SK-N-SH (cell line): ENCODE measurements at regions not wholly inside any gene's neighbourhood (a gene's known extent, or its start where the extent isn't known, plus 50 kb on each side); places are given as distances from the start of the nearest gene placed in this dataset.

Experiments used
- CTCF ChIA-PET: fragments of 300-600, 350-600 bp; formaldehyde crosslinking; extraction: SDS; loops from one replicate; lab custom pipeline; 2021; lab: Yijun Ruan, JAX
- POLR2A ChIA-PET: fragments of 350-600 bp; sonication (Branson Sonifier 250); formaldehyde crosslinking; extraction: SDS; loops from one replicate; lab custom pipeline; 2020; ENCODE audit warnings: antibody characterized with exemption, inconsistent platforms; lab: Yijun Ruan, JAX
- DNase-seq: peaks from one replicate; pipeline ENCODE4 v3.0.0; 2012
- H2AFZ ChIP-seq: fragments of 200-600 bp; sonication (generic); 2 replicates; pipeline ENCODE4 v1.8.1; 2016; ENCODE audit warnings: antibody characterized with exemption, mild to moderate bottlenecking, low read depth
- H3F3A ChIP-seq: fragments of 200-600 bp; sonication (generic); replicated peaks from 2 replicates; pipeline ENCODE3; 2016; ENCODE audit warnings: antibody characterized with exemption, mild to moderate bottlenecking; ENCODE audit not compliant: insufficient read depth
- H3K27ac ChIP-seq, 2 experiments: fragments of 200-500 bp in 1 of 2; fragments of 200-600 bp in 1 of 2; sonication (Bioruptor generic) in 1 of 2; sonication (generic), shearing (Covaris generic) in 1 of 2; 2 replicates each; pipeline versions ENCODE4 v1.5.1 to v1.6.1; 2014 to 2016; ENCODE audit warnings: low read depth in 2 of 2, inconsistent platforms in 1 of 2, low read length in 1 of 2, mild to moderate bottlenecking in 1 of 2, mixed read lengths in 1 of 2
- H3K27me3 ChIP-seq: fragments of 200-600 bp; sonication (generic), shearing (Covaris generic); 2 replicates; pipeline ENCODE4 v1.6.1; 2016; ENCODE audit warnings: mixed run types; ENCODE audit not compliant: insufficient read depth
- H3K36me3 ChIP-seq, 2 experiments: fragments of 200-500 bp in 1 of 2; fragments of 200-600 bp in 1 of 2; sonication (Bioruptor generic) in 1 of 2; sonication (generic) in 1 of 2; replicated peaks in 1 of 2; 2 replicates each; pipeline versions ENCODE3 to v1.5.1; 2014 to 2016; ENCODE audit warnings: low read length in 1 of 2, mild to moderate bottlenecking in 1 of 2; ENCODE audit not compliant: insufficient read depth in 2 of 2, control insufficient read depth in 1 of 2
- H3K4me1 ChIP-seq, 2 experiments: fragments of 200-500 bp in 1 of 2; fragments of 200-600 bp in 1 of 2; sonication (Bioruptor generic) in 1 of 2; sonication (generic), shearing (Covaris generic) in 1 of 2; 2 replicates each; pipeline versions ENCODE4 v1.5.1 to v1.6.1; 2014 to 2016; ENCODE audit warnings: low read depth in 1 of 2, low read length in 1 of 2, mixed run types in 1 of 2; ENCODE audit not compliant: insufficient read depth in 2 of 2, control insufficient read depth in 1 of 2
- H3K4me2 ChIP-seq: fragments of 200-600 bp; sonication (generic), shearing (Covaris generic); 2 replicates; pipeline ENCODE4 v1.6.1; 2017; ENCODE audit warnings: mixed run types
- H3K4me3 ChIP-seq, 2 experiments: fragments of 200-500 bp in 1 of 2; fragments of 200-600 bp in 1 of 2; sonication (Bioruptor generic) in 1 of 2; sonication (generic), shearing (Covaris generic) in 1 of 2; 2 replicates each; pipeline versions ENCODE4 v1.5.1 to v1.8.1; 2014 to 2016; ENCODE audit warnings: low read depth in 2 of 2, inconsistent platforms in 1 of 2, low read length in 1 of 2, mild to moderate bottlenecking in 1 of 2, mixed read lengths in 1 of 2, moderate library complexity in 1 of 2
- H3K79me2 ChIP-seq: fragments of 200-600 bp; sonication (generic); 2 replicates; pipeline ENCODE4 v1.8.1; 2017; ENCODE audit warnings: mild to moderate bottlenecking; ENCODE audit not compliant: insufficient read depth
- H3K9ac ChIP-seq: fragments of 200-600 bp; sonication (generic); 2 replicates; pipeline ENCODE4 v1.6.1; 2017; ENCODE audit warnings: mixed run types
- H3K9me2 ChIP-seq: fragments of 200-600 bp; sonication (generic); 2 replicates; pipeline ENCODE4 v1.6.1; 2017; ENCODE audit warnings: mixed run types
- H3K9me3 ChIP-seq: fragments of 200-600 bp; sonication (generic); 2 replicates; pipeline ENCODE4 v1.6.1; 2017; ENCODE audit warnings: mixed run types, mild to moderate bottlenecking, moderate library complexity
- H4K20me1 ChIP-seq: fragments of 200-600 bp; sonication (generic); 2 replicates; pipeline ENCODE4 v1.6.1; 2017; ENCODE audit warnings: mild to moderate bottlenecking, mixed run types; ENCODE audit not compliant: insufficient read depth
- CHD2 ChIP-seq: fragments of 150-350 bp; IDR thresholded peaks from 2 replicates; pipeline ENCODE4 v1.6.1; 2018; ENCODE audit warnings: low read length; ENCODE audit not compliant: partially characterized antibody
- ELF1 ChIP-seq: IDR thresholded peaks from 2 replicates; pipeline ENCODE4 v1.4.0; 2012
- FOXM1 ChIP-seq: IDR thresholded peaks from 2 replicates; pipeline ENCODE4 v1.4.0; 2012; ENCODE audit warnings: low read depth, mild to moderate bottlenecking
- MEF2A ChIP-seq: IDR thresholded peaks from 2 replicates; pipeline ENCODE4 v1.4.0; 2012; ENCODE audit warnings: low read depth, borderline replicate concordance
- MXI1 ChIP-seq: IDR thresholded peaks from 2 replicates; pipeline ENCODE4 v1.6.1; 2012; ENCODE audit warnings: mild to moderate bottlenecking, low read depth, low read length, improper control_type of control experiment
- NFIC ChIP-seq: IDR thresholded peaks from 2 replicates; pipeline ENCODE4 v1.4.0; 2012; ENCODE audit warnings: borderline replicate concordance
- POLR2AphosphoS5 ChIP-seq: IDR thresholded peaks from 2 replicates; pipeline ENCODE4 v1.6.1; 2012; ENCODE audit warnings: low read depth, low read length
- RAD21 ChIP-seq: IDR thresholded peaks from 2 replicates; pipeline ENCODE4 v1.6.1; 2012; ENCODE audit warnings: mild to moderate bottlenecking, low read length
- TAF1 ChIP-seq: IDR thresholded peaks from 2 replicates; pipeline ENCODE4 v1.6.1; 2012; ENCODE audit warnings: low read depth, mild to moderate bottlenecking, low read length, moderate library complexity, borderline replicate concordance
- TCF12 ChIP-seq: IDR thresholded peaks from 2 replicates; pipeline ENCODE4 v1.4.0; 2012
- WGBS: methylation state at CpG from one replicate; pipeline ENCODE4 v1.1.6; 2017; ENCODE audit warnings: low lambda C conversion rate; 5-methylcytosine and 5-hydroxymethylcytosine counted together
- TF ChIP-seq, protein P1 (sequence below): IDR thresholded peaks from 2 replicates; pipeline ENCODE4 v1.4.0; 2012; ENCODE audit warnings: low read depth, borderline replicate concordance
- TF ChIP-seq, protein P2 (sequence below): fragments of 200-600 bp; sonication (generic); IDR thresholded peaks from 2 replicates; pipeline ENCODE4 v1.6.1; 2017; ENCODE audit warnings: antibody characterized with exemption, mild to moderate bottlenecking, moderate library complexity
- TF ChIP-seq, protein P3 (sequence below): fragments of 150-350 bp; IDR thresholded peaks from 2 replicates; pipeline ENCODE4 v1.6.1; 2017; ENCODE audit warnings: antibody characterized with exemption, low read length, low read depth, borderline replicate concordance
- TF ChIP-seq, protein P4 (sequence below): IDR thresholded peaks from 2 replicates; pipeline ENCODE4 v1.6.1; 2012; ENCODE audit warnings: mild to moderate bottlenecking, low read depth, low read length, moderate library complexity
- TF ChIP-seq, protein P5 (sequence below): IDR thresholded peaks from 2 replicates; pipeline ENCODE4 v1.4.0; 2012; ENCODE audit warnings: low read depth, borderline replicate concordance

DNA sequence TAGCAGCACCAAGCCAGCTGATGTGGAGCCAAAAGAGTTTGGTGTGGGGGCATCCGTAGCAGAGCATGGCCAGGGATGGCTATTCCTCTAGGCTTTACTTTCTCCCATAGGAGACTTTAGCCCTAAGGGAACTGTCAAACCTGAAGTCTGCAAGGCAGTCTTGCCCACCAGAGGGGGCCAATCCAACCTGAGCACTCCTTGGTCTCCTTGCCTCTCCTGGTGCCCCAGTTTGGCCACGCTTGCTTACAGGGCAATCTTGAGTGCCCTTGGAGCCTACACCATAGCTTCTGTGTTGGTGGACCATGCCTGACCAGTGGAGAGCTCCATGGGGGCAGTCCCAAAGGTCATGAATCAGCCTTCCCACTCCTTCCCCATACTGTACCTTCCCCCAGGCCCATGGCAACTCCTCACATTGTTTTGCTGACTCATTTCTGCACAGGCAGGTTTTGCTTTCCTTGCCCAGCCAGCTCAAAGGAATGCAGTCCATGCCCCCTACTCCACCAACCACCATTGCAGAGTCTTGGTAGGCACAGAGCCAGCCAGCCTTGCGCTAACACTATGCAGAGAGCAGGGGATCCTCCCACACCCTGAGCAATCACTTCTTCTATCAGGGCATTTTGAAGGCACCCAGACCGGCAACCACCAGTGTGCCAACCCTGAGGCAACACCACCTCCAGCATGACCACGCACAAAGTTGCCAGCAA lies 1421.2 kb upstream of the RAG2 start:
- Histone ChIP-seq H3K9me2 (no peaks in the 10 kb centered on the region), H3K27me3 (no peaks in the 10 kb centered on the region), H3K4me3 (no peak overlapping the region), H3K9me3 (no peaks in the 10 kb centered on the region), H3K27ac (no peak overlapping the region), H3F3A (no peaks in the 10 kb centered on the region), H2AFZ (no peak overlapping the region), H3K79me2 (no peaks in the 10 kb centered on the region), H3K36me3 (no peaks in the 10 kb centered on the region), H3K4me2 (no peak overlapping the region), H4K20me1 (no peaks in the 10 kb centered on the region), H3K9ac (no peak overlapping the region), H3K4me1 (no peaks in the 10 kb centered on the region)
- TF ChIP-seq MXI1 (no peak), ELF1 (no peak), NFIC (no peak), FOXM1 (no peak), CHD2 (no peak), RAD21 (no peak), POLR2AphosphoS5 (no peak), TCF12 (no peak), TAF1 (no peak), MEF2A (no peak)
- TF ChIP-seq, protein P1, sequence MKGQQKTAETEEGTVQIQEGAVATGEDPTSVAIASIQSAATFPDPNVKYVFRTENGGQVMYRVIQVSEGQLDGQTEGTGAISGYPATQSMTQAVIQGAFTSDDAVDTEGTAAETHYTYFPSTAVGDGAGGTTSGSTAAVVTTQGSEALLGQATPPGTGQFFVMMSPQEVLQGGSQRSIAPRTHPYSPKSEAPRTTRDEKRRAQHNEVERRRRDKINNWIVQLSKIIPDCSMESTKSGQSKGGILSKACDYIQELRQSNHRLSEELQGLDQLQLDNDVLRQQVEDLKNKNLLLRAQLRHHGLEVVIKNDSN = no peak
- TF ChIP-seq, protein P2, sequence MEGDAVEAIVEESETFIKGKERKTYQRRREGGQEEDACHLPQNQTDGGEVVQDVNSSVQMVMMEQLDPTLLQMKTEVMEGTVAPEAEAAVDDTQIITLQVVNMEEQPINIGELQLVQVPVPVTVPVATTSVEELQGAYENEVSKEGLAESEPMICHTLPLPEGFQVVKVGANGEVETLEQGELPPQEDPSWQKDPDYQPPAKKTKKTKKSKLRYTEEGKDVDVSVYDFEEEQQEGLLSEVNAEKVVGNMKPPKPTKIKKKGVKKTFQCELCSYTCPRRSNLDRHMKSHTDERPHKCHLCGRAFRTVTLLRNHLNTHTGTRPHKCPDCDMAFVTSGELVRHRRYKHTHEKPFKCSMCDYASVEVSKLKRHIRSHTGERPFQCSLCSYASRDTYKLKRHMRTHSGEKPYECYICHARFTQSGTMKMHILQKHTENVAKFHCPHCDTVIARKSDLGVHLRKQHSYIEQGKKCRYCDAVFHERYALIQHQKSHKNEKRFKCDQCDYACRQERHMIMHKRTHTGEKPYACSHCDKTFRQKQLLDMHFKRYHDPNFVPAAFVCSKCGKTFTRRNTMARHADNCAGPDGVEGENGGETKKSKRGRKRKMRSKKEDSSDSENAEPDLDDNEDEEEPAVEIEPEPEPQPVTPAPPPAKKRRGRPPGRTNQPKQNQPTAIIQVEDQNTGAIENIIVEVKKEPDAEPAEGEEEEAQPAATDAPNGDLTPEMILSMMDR = no peak
- TF ChIP-seq, protein P3, sequence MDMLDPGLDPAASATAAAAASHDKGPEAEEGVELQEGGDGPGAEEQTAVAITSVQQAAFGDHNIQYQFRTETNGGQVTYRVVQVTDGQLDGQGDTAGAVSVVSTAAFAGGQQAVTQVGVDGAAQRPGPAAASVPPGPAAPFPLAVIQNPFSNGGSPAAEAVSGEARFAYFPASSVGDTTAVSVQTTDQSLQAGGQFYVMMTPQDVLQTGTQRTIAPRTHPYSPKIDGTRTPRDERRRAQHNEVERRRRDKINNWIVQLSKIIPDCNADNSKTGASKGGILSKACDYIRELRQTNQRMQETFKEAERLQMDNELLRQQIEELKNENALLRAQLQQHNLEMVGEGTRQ = no peak
- TF ChIP-seq, protein P4, sequence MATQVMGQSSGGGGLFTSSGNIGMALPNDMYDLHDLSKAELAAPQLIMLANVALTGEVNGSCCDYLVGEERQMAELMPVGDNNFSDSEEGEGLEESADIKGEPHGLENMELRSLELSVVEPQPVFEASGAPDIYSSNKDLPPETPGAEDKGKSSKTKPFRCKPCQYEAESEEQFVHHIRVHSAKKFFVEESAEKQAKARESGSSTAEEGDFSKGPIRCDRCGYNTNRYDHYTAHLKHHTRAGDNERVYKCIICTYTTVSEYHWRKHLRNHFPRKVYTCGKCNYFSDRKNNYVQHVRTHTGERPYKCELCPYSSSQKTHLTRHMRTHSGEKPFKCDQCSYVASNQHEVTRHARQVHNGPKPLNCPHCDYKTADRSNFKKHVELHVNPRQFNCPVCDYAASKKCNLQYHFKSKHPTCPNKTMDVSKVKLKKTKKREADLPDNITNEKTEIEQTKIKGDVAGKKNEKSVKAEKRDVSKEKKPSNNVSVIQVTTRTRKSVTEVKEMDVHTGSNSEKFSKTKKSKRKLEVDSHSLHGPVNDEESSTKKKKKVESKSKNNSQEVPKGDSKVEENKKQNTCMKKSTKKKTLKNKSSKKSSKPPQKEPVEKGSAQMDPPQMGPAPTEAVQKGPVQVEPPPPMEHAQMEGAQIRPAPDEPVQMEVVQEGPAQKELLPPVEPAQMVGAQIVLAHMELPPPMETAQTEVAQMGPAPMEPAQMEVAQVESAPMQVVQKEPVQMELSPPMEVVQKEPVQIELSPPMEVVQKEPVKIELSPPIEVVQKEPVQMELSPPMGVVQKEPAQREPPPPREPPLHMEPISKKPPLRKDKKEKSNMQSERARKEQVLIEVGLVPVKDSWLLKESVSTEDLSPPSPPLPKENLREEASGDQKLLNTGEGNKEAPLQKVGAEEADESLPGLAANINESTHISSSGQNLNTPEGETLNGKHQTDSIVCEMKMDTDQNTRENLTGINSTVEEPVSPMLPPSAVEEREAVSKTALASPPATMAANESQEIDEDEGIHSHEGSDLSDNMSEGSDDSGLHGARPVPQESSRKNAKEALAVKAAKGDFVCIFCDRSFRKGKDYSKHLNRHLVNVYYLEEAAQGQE = no peak
- TF ChIP-seq, protein P5, sequence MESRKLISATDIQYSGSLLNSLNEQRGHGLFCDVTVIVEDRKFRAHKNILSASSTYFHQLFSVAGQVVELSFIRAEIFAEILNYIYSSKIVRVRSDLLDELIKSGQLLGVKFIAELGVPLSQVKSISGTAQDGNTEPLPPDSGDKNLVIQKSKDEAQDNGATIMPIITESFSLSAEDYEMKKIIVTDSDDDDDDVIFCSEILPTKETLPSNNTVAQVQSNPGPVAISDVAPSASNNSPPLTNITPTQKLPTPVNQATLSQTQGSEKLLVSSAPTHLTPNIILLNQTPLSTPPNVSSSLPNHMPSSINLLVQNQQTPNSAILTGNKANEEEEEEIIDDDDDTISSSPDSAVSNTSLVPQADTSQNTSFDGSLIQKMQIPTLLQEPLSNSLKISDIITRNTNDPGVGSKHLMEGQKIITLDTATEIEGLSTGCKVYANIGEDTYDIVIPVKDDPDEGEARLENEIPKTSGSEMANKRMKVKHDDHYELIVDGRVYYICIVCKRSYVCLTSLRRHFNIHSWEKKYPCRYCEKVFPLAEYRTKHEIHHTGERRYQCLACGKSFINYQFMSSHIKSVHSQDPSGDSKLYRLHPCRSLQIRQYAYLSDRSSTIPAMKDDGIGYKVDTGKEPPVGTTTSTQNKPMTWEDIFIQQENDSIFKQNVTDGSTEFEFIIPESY = no peak
- ChIA-PET CTCF (no interaction called here), POLR2A (no interaction called here)
- DNase-seq = no peak
- WGBS = 33% methylated on average over 4 of the region's 5 CpGs
